ENCODE measurements at regions not wholly inside any gene's neighbourhood (a gene's known extent, or its start where the extent isn't known, plus 50 kb on each side); places are given as distances from the start of the nearest gene placed in this dataset.

- H3K4me3 ChIP-seq: no peak overlapping the region
- H3F3A ChIP-seq (ENCODE audit: insufficient read depth, low read depth): no peaks in the 10 kb centered on the region
- ChIA-PET CTCF (no interaction called here), POLR2A (ENCODE audit: unreplicated experiment) (no interaction called here)
- H3K9me3 ChIP-seq (ENCODE audit: insufficient read depth, low read depth): no peaks in the 10 kb centered on the region
- H3K4me1 ChIP-seq (replicated peaks; ENCODE audit: insufficient read depth): no peaks in the 10 kb centered on the region
- H3K27ac ChIP-seq: no peak overlapping the region
- no peaks in the 10 kb centered on the region for H3K79me2 ChIP-seq (ENCODE audit: low read depth)
- 0 out of 2 replicates have a peak, but pooled peaks cover 3% of the 10 kb centered on the region for H3K27me3 ChIP-seq (ENCODE audit: insufficient read depth, low read depth)
- no peaks in the 10 kb centered on the region for H3K36me3 ChIP-seq (ENCODE audit: low read depth)
- TF ChIP-seq CTCF (conservative IDR thresholded peaks at IDR 0.05) (no peak), EZH2 (IDR thresholded peaks at IDR 0.05; ENCODE audit: low read depth) (no peak)
- H4K20me1 ChIP-seq (ENCODE audit: insufficient read depth): no peaks in the 10 kb centered on the region
- H2AFZ ChIP-seq: no peak overlapping the region
- DNase-seq: no peak
- intact Hi-C loops (cut with micrococcal nuclease; ENCODE audit: unreplicated experiment): no loop called here
- no peak overlapping the region for H3K4me2 ChIP-seq
- BruUV-seq (replicated peaks): no TSS peak
- H3K9me2 ChIP-seq (ENCODE audit: insufficient read depth): no peaks in the 10 kb centered on the region
These were observed 705.9 kb downstream of the CCDC85A start for GRCh38 chr2:56889738-56890137.

- H3K9me3 ChIP-seq (ENCODE audit: insufficient read depth, low read depth): no peaks in the 10 kb centered on the region
- no peak for DNase-seq
- no peaks in the 10 kb centered on the region for H3F3A ChIP-seq (ENCODE audit: insufficient read depth, low read depth)
- H3K27me3 ChIP-seq (ENCODE audit: insufficient read depth, low read depth): no peaks in the 10 kb centered on the region
- H3K9me2 ChIP-seq (ENCODE audit: insufficient read depth): 0 out of 2 replicates have a peak, but pooled peaks cover 3% of the 10 kb centered on the region
- 0 out of 2 replicates have a peak overlapping the region, but pooled peaks have one; percentile 23 for H2AFZ ChIP-seq
- H3K36me3 ChIP-seq (ENCODE audit: low read depth): no peaks in the 10 kb centered on the region
- intact Hi-C loops (cut with micrococcal nuclease; ENCODE audit: unreplicated experiment): no loop called here
- ChIA-PET POLR2A (ENCODE audit: unreplicated experiment) (no interaction called here), CTCF (no interaction called here)
- no peak overlapping the region for H3K27ac ChIP-seq
- no peaks in the 10 kb centered on the region for H3K79me2 ChIP-seq (ENCODE audit: low read depth)
- H3K4me1 ChIP-seq (replicated peaks; ENCODE audit: insufficient read depth): no peaks in the 10 kb centered on the region
- no peak overlapping the region for H3K4me2 ChIP-seq
- no peaks in the 10 kb centered on the region for H4K20me1 ChIP-seq (ENCODE audit: insufficient read depth)
- TF ChIP-seq EZH2 (IDR thresholded peaks at IDR 0.05; ENCODE audit: low read depth) (no peak), CTCF (conservative IDR thresholded peaks at IDR 0.05) (no peak)
- BruUV-seq (replicated peaks): no TSS peak
- no peak overlapping the region for H3K4me3 ChIP-seq
These were observed 708.6 kb downstream of the CCDC85A start for GRCh38 chr2:56892382-56892781.

- TF ChIP-seq CTCF (conservative IDR thresholded peaks at IDR 0.05): no peak
- no peak for TF ChIP-seq EZH2 (IDR thresholded peaks at IDR 0.05; ENCODE audit: low read depth)
These were observed 715.2 kb downstream of the CCDC85A start for GRCh38 chr2:56898986-56899385.

More at GRCh38 chr2:56898986-56899385, 715.2 kb downstream of the CCDC85A start:
- no peaks in the 10 kb centered on the region for H4K20me1 ChIP-seq (ENCODE audit: insufficient read depth)
- no peak overlapping the region for H2AFZ ChIP-seq
- 0 out of 2 replicates have a peak, but pooled peaks cover 3% of the 10 kb centered on the region for H3K9me2 ChIP-seq (ENCODE audit: insufficient read depth)
- H3K4me1 ChIP-seq (replicated peaks; ENCODE audit: insufficient read depth): no peaks in the 10 kb centered on the region
- no peaks in the 10 kb centered on the region for H3F3A ChIP-seq (ENCODE audit: insufficient read depth, low read depth)
- no peaks in the 10 kb centered on the region for H3K27me3 ChIP-seq (ENCODE audit: insufficient read depth, low read depth)
- CTCF ChIA-PET: no interaction called here
- no peak overlapping the region for H3K4me3 ChIP-seq
- DNase-seq: no peak
- BruUV-seq (replicated peaks): no TSS peak
- no peaks in the 10 kb centered on the region for H3K36me3 ChIP-seq (ENCODE audit: low read depth)
- intact Hi-C loops (cut with micrococcal nuclease; ENCODE audit: unreplicated experiment): no loop called here
- H3K27ac ChIP-seq: no peak overlapping the region
- H3K4me2 ChIP-seq: no peak overlapping the region
- H3K79me2 ChIP-seq (ENCODE audit: low read depth): no peaks in the 10 kb centered on the region
- H3K9me3 ChIP-seq (ENCODE audit: insufficient read depth, low read depth): no peaks in the 10 kb centered on the region
- POLR2A ChIA-PET (ENCODE audit: unreplicated experiment): no interaction called here

Data from PC-9 (cell line).